NCI-H1436 treated with DMSO at 0.1 percent for 48 hours (cell line): ENCODE measurements at regions not wholly inside any gene's neighbourhood (a gene's known extent, or its start where the extent isn't known, plus 50 kb on each side); places are given as distances from the start of the nearest gene placed in this dataset.

Source experiments
- DNase-seq: peaks from one replicate; lab custom pipeline; 2025; lab: John Stamatoyannopoulos, UW

DNA sequence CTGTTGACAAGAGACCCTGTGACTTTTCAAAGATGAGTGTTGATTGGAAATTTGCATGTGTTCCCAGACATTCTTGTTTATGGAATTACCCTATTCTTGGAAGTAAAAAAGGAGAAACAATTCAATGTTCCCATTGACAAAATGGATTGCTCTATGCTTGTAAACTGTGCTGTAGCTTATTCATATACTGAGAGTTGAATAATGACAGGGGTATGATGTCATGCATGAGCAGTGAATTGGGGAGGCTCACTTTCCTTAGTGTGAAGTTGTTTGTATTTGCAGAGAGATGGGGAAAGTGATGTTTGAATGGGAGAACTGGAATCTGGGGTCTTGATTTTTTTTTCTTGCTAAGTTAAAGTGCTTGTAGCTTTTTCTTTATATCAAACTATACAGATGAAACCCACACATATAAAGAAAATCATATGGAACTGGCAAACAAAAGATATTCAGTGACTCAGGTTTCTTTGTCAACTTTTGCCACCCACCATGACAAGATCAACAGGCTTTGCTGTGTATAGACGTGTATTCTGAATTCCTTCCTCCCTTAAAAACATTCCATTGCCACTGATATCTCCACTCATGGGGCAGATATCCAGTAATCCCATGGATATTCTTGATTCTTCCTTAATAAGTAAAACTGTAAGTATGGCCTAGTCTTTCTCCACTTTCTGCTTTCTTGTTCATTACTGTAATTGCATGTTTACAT, 97.8 kb upstream of the JAG1 start:
- no peak for DNase-seq

DNA sequence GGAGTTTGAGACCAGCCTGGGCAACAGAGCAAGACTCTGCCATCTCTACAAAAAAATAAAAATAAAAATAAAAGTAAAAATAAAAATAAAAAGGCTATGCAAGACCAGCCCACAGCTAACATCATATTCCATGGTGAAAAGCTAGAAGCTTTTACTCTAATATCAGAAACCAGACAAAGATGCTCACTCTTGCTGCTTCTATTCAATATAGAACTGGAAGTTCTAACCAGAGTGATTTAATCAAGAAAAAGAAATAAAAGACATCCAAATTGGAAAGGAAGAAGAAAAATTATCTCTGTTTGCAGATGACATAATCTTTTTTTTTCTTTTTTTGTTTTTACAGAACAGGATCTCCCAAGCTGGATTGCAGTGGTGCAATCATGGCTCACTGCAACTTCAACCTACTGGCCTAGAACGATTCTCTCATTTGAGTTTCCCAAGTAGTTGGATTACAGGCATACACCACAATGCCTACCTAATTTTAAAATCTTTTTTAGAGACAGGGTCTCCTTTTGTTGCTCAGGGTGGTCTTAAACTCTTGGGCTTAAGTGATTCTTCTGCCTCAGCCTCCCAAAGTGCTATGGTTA, 100.7 kb upstream of the JAG1 start:
- DNase-seq: no peak

DNA sequence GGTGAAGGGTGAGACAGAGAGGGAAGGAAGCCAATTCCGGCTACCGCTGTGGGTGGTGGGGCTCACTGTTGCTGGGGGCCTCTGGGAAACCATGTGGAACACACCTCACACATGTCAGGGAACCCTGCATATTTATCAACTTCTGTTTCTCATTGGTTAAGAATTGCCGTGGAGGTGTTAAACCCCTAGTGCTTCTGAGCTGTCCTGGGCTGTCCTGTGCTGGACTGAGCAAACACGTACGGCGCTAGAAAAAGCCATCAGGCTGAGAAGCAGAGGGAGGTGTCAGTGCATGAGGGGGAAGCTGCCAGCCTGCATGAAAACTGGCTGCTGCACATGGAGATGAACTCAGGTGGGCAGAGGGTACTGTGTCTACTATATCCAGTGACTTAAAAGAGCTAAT, 103.9 kb upstream of the JAG1 start:
- no peak for DNase-seq

DNA sequence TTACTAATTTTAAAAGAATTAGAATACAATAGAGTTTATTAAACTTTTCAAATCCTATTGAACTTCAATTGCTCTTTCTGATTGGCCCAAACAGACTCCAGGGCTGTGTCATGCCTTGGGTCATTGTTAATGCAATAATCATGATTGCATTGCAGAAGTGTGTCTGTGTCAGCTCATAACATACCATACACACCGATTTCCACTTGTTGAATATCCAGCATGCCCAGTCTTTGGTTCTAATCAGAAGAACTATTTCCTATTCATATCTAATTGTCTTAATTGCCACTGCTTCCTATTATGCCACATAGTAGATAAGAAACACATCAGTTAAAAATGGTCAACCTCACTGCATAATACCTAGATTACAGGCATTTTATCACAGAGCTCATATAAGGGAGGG, 106.1 kb upstream of the JAG1 start:
- DNase-seq: no peak

DNA sequence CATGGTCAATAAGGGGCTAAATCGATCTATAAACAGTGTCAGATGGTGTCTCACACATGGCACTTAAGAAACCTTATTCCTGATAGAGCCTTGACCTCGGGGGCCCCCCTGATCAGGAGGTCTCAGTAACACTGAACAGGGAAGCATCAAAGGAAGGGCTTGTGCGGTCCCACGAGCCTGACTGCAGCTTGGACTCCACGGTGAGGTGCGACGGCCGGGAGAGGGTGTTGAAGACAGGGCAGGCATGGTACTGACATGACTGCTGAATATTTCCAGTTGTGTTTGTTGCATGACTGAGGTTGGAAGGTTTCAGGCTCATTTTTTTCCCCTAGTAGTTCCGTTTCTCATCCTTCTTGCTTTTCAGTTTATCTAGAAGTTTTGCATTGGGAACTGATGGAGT, 107.1 kb upstream of the JAG1 start:
- no peak for DNase-seq

DNA sequence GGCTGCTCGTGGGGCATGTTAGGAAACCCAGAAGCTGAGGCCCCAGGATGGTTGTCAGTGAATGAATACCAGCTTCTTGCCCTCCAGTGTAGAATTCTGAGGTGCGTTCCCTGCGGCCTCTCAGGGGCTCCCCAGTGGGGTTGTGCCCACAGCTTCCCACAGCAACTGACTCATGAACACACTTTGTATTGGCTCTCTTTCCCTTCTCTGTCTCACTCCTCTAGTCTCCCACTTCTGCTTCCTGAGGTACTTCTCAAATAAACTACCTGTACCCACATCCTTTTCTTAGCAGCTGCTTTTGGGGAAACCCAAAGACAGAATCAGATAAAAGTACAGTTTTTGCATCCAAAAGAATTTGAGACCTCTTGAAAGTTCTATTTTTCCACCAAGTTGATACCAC, 107.7 kb upstream of the JAG1 start:
- DNase-seq: no peak

DNA sequence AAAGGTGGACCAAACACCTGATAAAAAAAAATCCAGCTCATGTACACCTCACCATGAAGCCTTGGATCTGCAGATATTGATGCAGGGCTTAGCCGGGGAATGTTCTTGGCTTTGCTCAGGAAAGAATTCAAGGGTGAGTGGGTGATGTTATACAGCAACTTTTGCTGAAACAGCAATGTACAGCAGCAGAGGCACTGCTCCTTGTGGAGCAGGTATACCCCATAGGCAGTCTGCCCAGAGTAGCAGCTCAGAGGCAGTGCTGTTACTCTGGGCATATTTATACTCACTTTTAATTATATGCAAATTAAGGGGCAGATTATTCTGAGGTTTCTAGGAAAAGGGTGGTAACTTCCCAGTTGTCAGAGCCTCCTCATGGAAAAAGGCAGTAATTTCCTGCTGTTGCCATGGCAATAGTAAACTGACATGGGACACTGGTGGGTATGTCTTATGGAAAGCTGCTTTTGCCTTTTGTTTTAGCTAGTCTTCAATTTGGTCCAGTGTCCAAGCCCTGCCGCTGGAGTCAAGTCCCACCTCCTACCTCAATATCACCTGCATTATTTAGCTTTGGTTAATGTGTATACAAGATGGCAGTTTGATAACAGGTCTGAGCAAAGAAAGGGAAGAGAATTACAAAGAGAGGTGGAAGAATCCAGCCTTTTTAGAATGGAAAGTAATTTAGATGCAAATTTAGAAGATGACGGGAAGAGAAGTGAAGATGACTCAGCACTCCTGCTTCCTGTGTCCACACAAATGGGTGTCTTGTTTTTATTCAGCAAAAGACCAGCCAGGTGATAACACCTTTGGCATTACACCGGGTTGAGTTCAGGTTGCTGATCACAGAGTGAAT, 110.1 kb upstream of the JAG1 start:
- no peak for DNase-seq

DNA sequence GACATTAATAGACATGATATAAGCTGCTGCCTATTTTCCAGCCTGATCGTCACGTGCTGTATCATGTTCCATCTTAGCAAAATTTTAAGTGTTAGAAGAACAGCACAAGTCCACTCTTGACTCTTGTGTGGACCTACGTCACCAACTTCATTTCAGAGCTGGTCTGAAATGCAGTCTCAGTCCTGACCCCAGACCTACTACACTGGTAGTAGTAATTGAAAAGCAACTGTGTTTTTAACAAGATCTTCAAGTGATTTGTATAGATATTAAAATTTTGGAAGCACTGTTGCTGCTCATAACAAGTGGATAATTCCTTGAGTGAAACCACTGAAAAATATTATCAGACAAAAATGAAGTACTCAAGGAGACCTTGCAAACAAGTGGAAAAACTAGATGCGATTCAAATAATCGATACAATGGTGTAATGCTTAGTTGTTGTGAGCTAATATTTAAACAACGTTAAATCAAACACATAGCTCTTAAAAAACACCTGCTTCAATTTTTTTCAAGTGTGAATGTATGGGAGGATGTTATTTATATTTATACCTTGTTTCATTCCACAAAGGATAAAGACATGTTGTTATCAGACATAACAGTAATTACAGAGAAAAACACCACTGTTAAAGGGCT, 110.9 kb upstream of the JAG1 start:
- DNase-seq: no peak

DNA sequence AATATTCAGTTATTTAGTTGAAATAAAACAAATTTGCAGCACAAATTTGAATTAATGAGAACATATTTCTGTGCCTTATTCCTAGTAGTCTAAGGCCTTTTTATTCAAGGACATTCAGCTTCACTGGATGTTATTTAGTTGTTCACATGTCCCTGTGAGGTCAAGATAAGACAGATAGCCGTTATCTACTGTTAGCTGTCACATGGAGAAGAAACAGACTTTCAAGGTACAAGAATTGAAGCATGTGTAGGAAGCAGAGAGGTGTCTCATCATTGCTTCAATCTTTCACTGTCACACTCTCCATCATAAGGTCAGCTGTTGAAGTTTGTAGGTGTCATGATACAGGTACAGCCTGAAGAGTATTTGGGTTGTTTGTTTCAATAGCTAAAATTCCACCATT, 112.9 kb upstream of the JAG1 start:
- DNase-seq: no peak

DNA sequence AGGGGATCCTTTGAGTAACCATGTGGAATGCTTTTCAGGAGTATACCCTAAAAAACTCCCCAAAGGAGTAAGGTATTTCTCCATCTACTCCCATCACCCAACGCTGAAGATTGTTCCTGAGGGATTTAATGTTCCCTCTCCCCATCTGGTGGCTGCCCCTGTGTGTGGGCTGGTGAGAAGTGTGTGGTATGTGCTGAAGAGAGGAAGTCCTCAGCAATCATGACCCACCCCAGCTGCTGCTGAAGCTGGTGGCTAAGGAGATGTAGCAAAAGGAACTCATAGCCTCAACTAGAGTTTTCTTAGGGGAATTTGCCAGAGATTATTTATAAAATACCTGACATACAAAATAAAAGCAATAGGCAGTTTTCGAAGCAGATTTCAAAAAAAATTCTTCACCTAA, 114.3 kb upstream of the JAG1 start:
- no peak for DNase-seq

DNA sequence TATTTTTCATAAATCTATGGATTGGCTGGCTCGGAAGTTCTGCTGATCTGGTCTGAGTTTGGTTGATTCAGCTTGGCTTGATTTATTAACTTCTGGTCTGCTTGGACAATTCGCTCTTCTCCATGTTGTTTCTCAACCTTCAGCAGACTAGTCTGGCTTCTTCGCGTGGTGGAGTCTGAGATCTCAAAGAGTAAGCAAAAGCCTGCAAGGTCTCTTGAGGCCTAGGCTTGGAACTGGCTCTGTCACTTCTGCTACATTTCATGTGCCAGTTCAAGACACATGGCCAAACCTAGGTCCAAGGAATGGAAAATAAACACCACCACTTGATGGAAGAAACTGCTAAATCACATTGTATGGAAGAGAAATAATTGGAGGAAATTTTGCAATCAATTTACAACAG, 115.1 kb upstream of the JAG1 start:
- no peak for DNase-seq

DNA sequence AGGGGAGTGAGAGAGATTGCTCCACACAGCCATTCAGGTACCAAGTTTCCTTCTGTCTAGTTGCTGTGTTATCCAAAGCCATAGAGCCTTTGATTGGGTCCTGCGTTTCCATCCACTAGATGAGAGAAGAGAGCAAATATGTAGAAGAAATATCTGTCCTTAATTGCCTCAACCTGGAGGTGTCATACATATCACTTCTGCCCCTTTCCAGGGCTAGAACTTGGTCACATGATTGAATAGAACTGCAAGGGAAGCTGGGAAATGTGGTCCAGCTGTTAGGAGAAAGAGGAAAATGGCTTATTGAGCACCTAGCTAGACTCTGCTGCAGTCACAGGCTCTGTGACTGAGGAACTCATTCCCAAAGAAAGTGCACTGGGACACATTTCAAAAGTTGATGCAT, 115.6 kb upstream of the JAG1 start:
- no peak for DNase-seq

DNA sequence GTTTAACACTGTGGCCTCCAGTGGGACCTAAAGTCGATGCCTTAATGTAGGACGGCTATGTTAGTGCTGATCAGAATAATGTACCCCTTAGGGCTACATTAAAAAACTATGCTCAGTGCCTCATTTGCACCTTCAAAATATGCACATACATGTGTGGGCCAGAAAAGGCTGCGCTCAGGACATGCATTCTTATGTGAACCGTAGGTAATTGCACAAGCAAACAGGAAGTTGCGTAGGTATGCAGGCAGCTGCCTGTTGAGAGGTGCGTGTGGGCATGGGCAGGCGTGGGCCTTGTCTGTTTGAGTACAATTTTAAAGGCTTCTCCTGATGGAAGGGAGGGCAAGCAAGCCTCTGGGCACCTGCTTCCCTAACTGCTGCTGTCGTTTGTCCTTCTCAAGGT, 116.2 kb upstream of the JAG1 start:
- no peak for DNase-seq

DNA sequence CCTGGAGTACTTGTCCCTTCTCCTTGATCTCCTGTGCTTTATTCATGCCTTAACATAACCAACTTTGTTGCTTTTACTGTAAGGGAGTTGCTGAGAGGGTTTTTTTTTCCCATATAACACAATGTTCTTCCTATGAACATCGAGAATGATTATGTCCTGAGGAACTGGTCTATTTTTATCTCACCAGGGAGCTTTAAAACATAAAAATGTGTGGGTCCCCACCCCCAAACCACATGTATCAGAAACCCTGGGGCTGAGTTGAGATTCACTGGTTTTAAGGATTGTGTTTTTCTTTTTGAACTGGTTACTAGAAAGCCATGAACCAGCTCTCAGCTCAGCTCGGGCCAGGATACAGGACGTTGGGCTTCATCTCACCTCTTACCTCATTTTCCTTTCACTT, 118.5 kb upstream of the JAG1 start:
- no peak for DNase-seq

DNA sequence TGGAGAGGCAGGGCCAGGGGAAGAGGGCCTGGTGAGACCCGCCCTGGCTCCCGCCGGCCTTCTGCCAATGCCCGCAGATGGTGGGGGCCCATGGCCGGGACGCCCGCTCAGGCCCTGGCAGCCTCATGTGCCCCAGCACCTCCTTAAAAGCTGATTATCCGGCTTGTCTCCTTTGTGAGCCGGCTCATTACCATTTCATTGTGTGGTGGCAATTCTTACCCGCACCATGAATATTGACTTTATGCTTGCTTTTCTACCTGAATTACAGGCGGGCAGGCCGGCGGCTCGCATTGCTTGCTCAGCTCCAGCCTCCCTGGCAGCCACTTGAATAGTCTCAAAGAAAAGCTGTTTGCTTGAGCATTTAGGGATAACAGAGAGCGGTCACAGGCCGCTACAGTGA, 120.0 kb upstream of the JAG1 start:
- DNase-seq: peak; percentile 25

DNA sequence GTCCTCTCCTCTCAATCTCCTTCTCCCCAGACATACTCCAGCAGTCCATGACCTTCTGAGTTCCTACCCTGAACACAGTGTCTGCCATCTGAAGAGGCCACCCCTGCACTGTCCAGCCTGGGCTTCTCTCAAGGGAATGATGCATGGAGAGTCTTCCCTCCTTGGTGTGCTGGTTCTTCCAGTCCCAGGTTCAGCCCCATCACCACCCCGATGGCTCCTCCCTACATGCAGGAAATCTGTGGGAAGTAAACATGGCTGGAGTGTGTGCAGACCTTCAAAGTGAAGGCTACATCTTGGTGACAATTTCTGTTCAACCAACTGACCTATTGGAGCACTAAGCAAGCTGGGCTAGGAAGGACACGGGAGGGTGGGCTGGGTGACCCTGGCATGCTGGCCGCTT, 121.0 kb upstream of the JAG1 start:
- no peak for DNase-seq

DNA sequence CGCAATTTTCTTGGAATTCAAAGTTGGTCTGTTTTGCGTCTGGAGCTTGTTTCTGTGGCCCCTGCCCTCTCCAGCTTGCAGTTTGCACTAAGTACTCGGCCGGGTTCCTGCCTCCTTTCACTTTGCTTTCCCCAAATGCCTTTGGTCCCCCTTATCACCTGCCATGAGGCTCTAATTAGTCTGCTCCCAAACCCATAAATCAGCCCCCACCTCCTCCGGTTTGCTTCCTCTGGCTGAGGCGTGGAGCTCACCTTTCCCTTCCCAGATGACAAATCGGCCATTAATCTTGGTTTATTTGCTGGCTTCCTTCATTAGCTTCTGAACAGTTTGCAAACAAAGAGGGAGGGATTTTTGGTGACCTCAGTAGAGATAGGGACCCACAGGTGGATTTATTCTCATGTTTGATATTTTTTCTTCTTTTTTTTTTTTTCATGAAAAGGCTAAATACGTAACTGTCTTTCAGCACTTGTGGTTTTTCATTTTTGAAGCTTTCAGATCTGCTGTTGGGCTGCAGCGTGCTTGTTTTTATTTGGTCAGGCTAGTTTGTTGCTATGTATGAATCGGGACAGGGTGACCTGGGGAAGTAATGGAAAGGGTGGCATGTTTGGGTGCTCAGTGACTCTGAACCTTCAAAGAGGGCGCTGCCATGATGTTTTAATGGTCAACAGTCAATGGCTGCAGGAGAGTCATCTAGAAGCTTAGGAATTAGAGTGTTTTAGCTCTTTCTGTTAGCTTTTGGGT, 121.7 kb upstream of the JAG1 start:
- no peak for DNase-seq

DNA sequence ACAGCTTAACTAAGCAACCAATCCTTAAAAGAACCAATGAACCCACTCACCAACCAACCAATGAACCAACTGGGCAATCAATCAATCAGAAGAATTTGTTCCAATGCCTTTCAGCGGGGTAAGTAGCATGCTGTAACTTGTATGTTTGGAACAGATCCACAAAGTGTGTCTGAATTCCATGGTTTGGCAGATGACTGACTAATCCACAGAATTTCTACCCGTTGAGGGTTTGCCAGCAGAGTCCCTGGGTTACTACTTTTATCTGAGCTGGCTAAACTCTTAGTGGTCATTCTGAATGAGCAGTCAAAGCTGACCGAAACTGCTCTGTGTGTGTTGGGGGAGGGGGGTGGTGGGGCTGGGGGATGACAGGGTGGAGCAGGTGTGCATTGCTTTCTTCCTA, 125.0 kb upstream of the JAG1 start:
- DNase-seq: no peak

DNA sequence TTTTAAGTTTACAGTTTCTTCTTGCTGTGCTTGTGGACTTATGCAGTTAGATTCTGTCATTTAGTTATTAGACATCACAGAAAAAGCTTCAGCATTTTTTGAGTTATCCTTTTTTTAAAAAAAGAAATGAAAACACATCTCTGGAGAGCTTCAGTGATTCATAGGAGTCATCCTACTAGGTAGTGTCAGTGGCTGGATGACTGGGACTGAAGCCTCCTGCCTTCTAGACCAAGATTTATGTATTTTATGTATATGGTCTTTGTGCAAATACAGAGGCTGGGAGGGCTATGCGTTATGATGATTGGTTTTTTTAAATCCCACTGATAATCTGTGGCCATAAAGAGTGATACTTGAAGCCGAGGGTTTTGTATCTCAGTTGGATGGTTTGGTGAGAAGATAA, 125.9 kb upstream of the JAG1 start:
- DNase-seq: no peak

DNA sequence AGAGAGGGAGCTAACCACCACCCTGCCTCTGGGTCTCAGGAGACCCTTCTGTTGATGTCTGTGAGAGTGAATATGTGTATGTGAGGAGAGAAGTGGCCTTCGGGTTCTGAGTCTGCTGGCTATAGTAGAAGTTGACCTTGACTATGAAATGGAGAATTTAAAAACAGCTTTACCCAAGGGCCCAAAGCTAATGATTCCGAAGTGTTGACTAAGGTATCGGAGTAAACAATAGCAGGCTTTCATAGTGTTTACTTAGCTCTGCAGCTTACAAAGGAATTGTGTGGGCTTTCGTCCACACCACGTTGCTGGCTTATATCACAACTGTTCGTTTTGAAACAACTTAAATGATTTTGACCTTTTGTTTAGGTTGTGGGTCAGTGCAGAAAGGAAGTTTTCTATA, 126.5 kb upstream of the JAG1 start:
- peak; percentile 23 for DNase-seq

DNA sequence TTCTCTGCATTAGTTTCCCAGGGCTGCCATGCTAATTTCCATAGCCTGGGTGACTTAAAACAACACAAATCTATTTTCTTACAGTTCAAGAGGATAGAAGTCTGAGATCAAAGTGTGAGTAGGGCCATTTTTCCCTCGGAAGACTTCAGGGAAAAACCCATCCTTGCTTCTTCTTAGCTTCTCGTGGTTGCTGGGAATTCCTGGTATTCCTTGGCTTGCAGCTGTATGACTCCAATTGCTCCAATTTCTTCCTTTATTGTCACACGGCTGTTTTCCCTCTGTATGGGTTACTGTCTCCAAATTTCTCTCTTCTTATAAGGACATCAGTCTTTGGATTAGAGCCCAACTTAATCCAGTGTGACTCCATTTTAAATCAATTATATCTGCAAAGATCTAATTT, 128.4 kb upstream of the JAG1 start:
- DNase-seq: no peak

DNA sequence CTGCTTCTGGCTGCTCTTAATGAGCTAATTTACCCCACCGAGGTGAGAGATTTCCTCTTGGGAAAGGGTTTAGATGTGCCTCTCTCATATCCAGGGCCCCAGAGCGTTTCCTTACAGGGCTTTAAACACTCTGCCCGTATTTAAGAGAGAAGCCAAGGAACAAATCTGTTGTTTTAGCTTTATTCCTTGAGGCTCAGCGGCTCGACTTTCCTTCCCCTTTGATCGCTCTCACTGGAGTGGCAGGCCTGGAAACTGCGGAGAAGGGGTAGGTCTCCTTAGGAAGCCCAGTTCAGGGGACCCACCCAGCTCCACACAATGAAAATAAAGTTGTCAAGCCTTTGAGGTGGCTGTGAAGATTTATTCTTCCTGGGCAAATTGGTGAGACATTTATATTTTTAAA, 132.0 kb upstream of the JAG1 start:
- DNase-seq: no peak
